SK-N-MC (cell line): ENCODE measurements at regions not wholly inside any gene's neighbourhood (a gene's known extent, or its start where the extent isn't known, plus 50 kb on each side); places are given as distances from the start of the nearest gene placed in this dataset.

Source experiments
- EZH2 ChIP-seq: fragments of 200-600 bp; sonication (generic); IDR thresholded peaks from one replicate; pipeline ENCODE4 v1.6.1; 2017; ENCODE audit warnings: antibody characterized with exemption
- FOXP2 ChIP-seq: optimal IDR thresholded peaks from 2 replicates; pipeline ENCODE3; 2011; ENCODE audit warnings: mild to moderate bottlenecking, moderate library complexity; ENCODE audit not compliant: insufficient read depth; ENCODE audit errors: extremely low read length, control extremely low read depth
- POLR2AphosphoS5 ChIP-seq: IDR thresholded peaks from 2 replicates; pipeline ENCODE4 v1.6.1; 2012; ENCODE audit warnings: mild to moderate bottlenecking, low read depth, low read length, borderline replicate concordance

DNA sequence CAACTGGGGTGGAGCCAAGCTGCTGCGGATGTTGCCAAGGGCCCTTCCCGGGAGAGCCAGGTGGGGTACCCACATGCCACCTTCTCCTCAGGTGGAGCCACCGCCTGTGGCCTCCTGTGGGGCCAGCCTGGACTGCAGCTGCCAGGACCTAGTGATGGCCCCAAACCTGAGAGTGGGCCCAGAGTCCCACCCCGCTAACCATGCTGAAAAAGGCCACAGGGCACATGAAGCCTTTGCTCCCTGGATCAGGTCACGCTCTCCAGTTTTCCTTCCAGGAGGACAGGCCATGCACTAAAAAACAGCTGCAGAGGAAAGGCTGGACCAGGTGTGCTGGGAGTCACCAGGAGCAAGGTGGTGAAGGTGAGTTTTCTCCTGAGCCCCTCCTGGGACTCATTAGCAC is 73.9 kb upstream of the SLC22A16 start:
- TF ChIP-seq EZH2 (no peak), POLR2AphosphoS5 (no peak), FOXP2 (no peak)
